GM18499 (cell line): ENCODE measurements at regions not wholly inside any gene's neighbourhood (a gene's known extent, or its start where the extent isn't known, plus 50 kb on each side); places are given as distances from the start of the nearest gene placed in this dataset.

Source experiments
- ATAC-seq: cut with Tn5 transposase; IDR thresholded peaks from one replicate; pipeline ENCODE4 v1.9.1; 2021; ENCODE audit warnings: moderate number of reproducible peaks; ENCODE audit not compliant: insufficient read depth, unreplicated experiment

GRCh38 chr3:72144773-72145505, 360.0 kb upstream of the PROK2 start:
- no peak for ATAC-seq

DNA sequence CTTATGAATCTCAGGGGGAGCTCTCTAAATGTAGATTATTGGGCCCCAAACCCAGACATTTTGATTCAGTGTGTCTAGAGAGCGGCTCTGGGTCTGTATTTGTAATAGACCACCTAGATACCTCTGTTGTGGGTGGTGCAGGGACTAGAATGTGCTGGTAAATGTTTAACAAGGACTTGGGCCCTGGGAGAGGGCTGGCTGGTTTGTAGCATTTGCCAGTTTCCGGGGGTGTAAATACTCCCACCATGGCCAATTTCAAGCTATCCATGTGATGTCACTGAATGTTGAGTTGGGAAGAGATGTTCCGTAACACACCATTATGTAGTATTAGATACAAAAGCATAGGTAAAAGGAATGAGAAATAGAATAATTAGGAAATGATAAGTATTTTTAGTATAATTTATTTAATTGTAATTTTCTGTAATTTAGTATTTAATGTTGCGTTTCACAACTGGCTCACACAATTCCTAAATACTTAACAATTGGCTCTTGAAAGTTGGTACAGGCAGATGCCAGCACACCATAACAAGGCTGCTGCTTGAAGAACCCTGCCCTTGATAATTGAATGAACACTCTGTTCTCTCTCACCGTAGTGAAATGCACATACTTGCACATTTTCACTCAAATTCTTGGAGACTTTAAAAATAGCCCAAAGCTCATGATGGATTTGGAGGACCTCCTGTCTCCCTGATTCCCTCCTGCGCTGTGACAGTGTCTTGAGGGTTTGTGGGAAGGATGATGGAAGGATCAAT, 359.2 kb upstream of the PROK2 start:
- ATAC-seq: no peak

GRCh38 chr3:72143322-72143721, 358.4 kb upstream of the PROK2 start:
- ATAC-seq: no peak

DNA sequence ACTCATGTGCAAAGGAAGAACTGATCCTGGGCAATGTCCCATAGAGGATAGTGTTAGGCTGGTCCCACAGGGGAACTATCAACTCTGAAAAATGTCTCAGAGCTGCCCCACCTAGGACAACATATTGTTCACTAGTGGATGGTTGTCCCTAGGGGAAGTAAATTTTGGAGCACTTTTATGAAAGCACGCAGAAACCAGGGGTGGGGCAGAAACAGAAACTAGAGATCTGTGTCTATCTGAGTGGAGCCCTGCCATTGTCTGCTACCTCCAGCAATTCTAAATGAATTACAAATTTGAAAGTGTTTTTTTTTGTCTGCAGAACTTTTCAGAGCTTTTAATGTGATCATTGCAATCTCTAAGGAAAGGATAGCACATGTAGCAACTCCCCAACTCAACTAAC, 357.1 kb upstream of the PROK2 start:
- ATAC-seq: no peak

DNA sequence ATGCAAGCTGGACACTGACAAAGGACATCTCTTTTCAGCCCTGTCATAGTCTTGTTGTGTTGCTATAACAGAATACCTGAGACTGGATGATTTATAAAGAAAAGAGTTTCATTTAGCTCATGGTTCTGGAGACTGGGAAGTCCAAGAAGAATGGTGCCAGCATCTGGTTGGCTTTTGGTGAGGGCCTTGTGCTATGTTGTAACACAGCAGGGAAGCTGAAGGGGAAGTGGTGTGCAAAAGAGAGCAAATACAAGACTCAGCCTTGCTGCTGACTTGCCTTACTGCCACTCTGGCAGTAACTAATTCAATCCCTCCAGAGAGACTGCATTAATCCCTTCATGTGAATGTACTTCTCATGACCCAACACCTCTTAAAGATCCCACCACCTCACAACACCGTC, 356.3 kb upstream of the PROK2 start:
- no peak for ATAC-seq

- no peak for ATAC-seq
Measured at GRCh38 chr3:72139316-72139715, 354.4 kb upstream of the PROK2 start.

DNA sequence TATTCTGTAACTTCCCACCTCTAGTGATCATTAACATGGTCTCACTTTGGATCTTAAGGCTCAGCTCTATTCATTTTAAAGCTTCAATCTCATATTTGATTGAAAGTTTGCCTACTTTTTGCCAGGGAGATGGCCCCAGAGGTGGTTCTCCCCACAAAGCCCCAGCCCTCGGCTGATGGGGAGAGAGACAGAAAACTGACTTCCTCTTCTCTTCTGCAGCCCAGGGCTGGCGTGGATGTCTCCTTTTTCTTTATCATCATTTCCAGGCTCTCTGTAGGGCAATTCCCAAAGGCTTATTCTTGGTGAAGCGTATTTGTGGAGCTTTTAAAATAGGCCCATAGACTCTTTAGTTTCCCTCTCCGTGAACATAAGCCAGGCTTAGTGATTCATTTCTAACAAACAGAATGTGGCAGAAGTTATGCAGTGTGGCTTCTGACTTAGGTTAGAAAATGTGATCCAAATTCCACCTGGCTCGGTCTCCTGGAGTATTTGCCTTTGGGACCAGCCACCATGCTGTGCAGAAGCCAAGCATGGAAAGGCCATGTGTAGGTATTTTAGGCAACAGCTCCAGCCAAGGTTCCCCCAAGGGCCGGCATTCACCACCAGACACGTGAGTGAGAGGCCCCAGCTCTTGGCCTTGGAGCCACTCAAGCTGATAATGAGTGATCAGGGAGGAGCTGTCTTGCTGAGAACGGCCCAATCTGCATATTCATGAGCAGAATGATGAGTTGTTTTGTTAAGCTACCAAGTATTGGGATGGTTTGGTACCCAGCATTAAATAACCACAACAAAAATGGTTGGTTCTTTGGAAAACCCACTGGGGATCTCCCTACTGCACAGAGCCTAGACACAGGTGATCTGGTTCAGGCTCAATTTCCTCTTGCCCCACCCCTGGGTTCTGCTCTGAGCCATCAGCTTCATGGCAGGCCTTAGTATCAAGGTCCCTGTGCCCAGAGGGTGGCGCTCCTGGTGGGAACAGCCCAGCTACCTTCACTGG, 353.2 kb upstream of the PROK2 start:
- ATAC-seq: no peak

DNA sequence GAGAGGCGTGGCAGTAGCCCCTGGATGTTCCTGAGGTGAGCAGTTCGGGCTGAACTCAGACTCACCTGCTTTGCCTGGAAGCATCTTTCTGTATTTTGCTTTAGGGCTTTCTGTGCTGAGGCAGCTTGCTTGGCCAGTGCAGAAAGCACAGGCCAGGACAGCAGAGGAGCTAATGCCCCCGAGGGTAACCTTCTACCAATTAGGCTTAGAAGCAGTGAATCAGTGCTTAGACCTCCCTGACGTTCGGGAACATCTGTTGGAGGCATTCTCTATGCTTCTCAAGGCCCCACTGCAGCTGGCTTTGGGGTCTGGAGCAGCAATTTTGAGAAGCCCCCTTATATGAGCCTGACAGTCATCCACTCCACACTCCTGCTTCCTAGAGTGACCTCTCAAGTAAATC, 350.7 kb upstream of the PROK2 start:
- ATAC-seq: no peak

- ATAC-seq: peak; percentile 39
Measured at GRCh38 chr3:72134989-72135451, 350.1 kb upstream of the PROK2 start.

DNA sequence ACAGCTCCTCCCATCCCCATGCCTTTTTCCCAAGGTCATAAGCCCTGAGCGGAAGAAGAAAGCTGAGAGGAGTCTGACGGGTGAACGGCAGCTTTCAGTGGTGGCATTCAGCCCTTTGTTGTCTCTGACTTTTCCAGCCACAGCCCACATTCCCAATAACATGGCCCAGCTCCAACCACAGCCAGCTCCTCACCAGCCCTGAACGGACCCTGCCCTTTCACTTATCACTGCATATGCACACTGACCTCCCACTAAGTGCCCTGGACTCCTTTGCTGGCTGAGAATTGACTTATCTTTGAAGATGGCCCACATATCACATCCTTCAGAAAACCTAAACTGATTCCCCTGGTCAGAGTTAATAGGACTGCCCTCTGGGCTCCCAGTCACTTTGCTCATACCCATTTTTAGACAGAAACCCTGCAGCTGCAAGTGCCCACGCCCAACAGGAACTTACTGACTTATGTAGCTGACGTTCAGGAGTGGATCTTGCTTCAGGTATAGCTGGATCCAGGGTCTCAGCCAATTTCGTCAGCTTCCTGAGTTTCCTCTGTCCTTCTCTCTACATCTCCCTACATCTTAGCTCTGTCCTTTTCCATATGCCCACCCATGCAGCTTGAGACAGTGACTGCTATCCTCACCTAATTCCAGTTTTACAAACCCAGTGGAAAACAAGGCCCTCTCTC, 348.5 kb upstream of the PROK2 start:
- ATAC-seq: no peak

- no peak for ATAC-seq
Measured at GRCh38 chr3:72131899-72132298, 347.0 kb upstream of the PROK2 start.

GRCh38 chr3:72130565-72130964, 345.6 kb upstream of the PROK2 start:
- ATAC-seq: no peak

- ATAC-seq: no peak
Measured at GRCh38 chr3:72129501-72130094, 344.6 kb upstream of the PROK2 start.

DNA sequence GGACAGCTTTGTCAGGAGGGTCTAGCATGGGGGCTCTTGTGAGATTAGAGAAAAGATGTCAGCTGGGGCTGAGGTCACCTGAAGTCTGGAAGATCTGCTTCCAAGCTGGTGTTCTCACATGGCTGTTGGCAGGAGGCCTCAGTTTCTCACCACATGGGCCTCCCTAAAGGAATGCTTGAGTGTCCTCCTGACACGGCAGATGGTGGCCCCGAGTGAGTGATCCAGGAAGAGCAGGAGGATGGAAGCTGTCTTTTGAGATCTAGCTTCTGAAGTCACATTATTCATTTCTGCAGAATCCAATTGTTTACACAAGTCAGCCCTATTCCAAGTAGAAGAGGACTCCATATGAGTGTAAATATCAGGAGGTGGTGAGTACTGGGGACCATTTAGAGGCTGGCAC, 344.0 kb upstream of the PROK2 start:
- ATAC-seq: no peak

DNA sequence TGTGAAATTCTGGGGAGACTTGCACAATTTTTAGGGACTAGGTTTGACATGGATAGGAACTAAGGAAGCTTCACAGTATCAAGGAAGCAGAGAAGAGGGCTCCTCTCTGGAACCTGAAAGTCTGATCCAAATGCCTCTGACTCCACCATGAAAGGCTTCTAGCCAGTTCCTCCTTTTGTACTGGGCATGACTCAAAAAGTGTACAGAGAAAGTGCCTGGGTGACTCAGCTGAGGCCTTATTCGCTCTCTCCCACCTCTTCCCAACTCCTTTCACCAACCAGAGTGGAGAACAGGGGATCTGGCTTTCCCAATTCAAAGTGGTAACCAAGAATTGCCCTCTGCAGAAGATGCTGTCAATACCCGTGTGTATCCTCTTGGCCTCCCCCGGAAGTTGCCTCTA, 342.9 kb upstream of the PROK2 start:
- ATAC-seq: no peak

GRCh38 chr3:72127224-72127612, 342.3 kb upstream of the PROK2 start:
- ATAC-seq: no peak

DNA sequence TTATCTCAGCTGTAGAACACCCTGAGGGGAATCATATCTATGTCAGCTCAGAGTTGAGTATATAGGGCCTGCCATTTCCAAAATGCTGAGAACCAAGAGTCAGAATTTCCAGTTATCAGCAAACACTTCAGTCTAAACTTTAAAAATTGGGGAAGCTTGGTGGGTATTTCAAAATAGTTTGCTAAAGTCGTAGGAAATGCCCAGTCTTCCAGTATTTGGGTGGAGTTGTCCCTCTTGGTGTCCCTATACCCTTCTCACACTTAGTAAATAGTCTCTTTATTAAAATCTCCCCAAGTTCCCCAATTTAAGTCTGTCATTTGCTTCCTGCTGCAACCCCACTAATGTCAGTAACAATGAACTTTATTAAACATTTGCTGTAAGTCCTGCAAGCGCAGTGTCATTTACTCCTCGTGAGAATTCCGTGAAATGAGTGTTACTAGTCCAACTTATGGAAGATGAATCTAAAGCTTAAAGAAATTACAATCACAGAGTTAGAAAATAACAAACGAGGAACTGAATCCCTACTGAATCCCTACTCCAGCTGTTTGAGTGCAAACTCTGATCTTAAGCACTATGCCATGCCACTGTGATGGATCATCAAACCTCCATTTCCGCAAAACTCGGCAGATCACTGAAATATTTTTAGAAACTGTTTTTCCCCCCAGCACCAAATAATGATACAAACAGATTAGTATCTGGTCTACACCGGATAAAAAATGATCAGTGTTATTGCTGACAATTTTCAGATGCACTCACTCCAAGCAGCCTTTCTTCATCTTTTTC, 341.7 kb upstream of the PROK2 start:
- no peak for ATAC-seq

GRCh38 chr3:72123908-72124441, 339.0 kb upstream of the PROK2 start:
- ATAC-seq: peak; percentile 64
